Motor neuron (in vitro differentiated cells): ENCODE measurements at regions not wholly inside any gene's neighbourhood (a gene's known extent, or its start where the extent isn't known, plus 50 kb on each side); places are given as distances from the start of the nearest gene placed in this dataset.

Source experiments
- ATAC-seq, 8 experiments: fragments of 200-7000 bp; cut with Tn5 transposase; replicated peaks in 6 of 8; 2 replicates each; pipeline ENCODE4 v1.8.0; 2021; ENCODE audit warnings: mild to moderate bottlenecking in 8 of 8, moderate library complexity in 8 of 8
- H3K27ac ChIP-seq, 2 donors: fragments of 250-450 bp; sonication (Bioruptor Pico); 2 replicates each; pipeline ENCODE4 v1.9.0; 2021; ENCODE audit warnings: antibody characterized with exemption in 2 of 2, mild to moderate bottlenecking in 2 of 2, moderate library complexity in 1 of 2
- H3K4me1 ChIP-seq, 2 donors: fragments of 250-450 bp; sonication (Bioruptor Pico); replicated peaks in 1 of 2; 2 replicates each; pipeline ENCODE4 v1.6.1; 2021; ENCODE audit warnings: antibody characterized with exemption in 2 of 2, mild to moderate bottlenecking in 2 of 2, moderate library complexity in 1 of 2
- H3K4me3 ChIP-seq, 5 donors: fragments of 250-450 bp; sonication (Bioruptor Pico); 2 replicates each; pipeline ENCODE4 v1.9.0; 2021; ENCODE audit warnings: antibody characterized with exemption in 5 of 5, mild to moderate bottlenecking in 5 of 5, moderate library complexity in 4 of 5
- WGBS, 10 experiments: fragments of 450-650 bp; shearing (Covaris generic); methylation state at CpG; one replicate each; pipeline ENCODE4 v1.0.0; 2022; 5-methylcytosine and 5-hydroxymethylcytosine counted together
- in situ Hi-C, 9 experiments: fragments of 400-800 bp; cut with MboI; loops; one replicate each; pipeline ENCODE4 v1.15.0; 2021; ENCODE audit warnings: low sequenced_read_pairs in 9 of 9, low pct_unique_long_range_greater_than_20kb in 2 of 9; ENCODE audit not compliant: unreplicated experiment in 9 of 9

- H3K27ac ChIP-seq, result no peak overlapping the region
- ATAC-seq, result no peak
- peaks cover 64 to 70% of the 10 kb centered on the region in 2 donors for H3K4me1 ChIP-seq
- in situ Hi-C loops, result no loop called here
- no peak overlapping the region for H3K4me3 ChIP-seq
- 31 to 100% (median 83%) methylated on average over 1 to 6 of the region's 6 CpGs; no CpG with 5 or more reads in 1 of the 10 experiments for WGBS, 10 experiments
Measured at GRCh38 chr11:134517115-134517514, 105.1 kb upstream of the B3GAT1 start.

- WGBS, 10 experiments, result 0 to 93% (median 31%) methylated on average over 1 to 4 of the region's 9 CpGs; no CpG with 5 or more reads in 3 of the 10 experiments
- H3K4me3 ChIP-seq, result no peak overlapping the region
- peak in 7 of 8 experiments; percentile 46 to 84 (median 76) for ATAC-seq
Measured at GRCh38 chr11:134516529-134516928, 104.5 kb upstream of the B3GAT1 start.

GRCh38 chr11:134515081-134515960 lies 103.3 kb upstream of the B3GAT1 start:
- no peak for ATAC-seq
- in situ Hi-C loops, result no loop called here
- Histone ChIP-seq H3K27ac (no peak overlapping the region), H3K4me3 (no peak overlapping the region), H3K4me1 (peaks cover 58 to 63% of the 10 kb centered on the region in 2 donors)
- 20 to 98% (median 80%) methylated on average over 1 to 10 of the region's 26 CpGs; no CpG with 5 or more reads in 1 of the 10 experiments for WGBS, 10 experiments

More at GRCh38 chr11:134516529-134516928, 104.5 kb upstream of the B3GAT1 start:
- Histone ChIP-seq H3K27ac (no peak overlapping the region), H3K4me1 (peaks cover 58 to 65% of the 10 kb centered on the region in 2 donors)
- in situ Hi-C loops, result no loop called here

GRCh38 chr11:134514354-134514951 lies 102.4 kb upstream of the B3GAT1 start:
- in situ Hi-C loops, result no loop called here
- 70 to 100% (median 85%) methylated on average over 1 to 3 of the region's 10 CpGs; no CpG with 5 or more reads in 4 of the 10 experiments for WGBS, 10 experiments

GRCh38 chr11:134513585-134514120 lies 101.6 kb upstream of the B3GAT1 start:
- 8 to 100% (median 72%) methylated on average over 1 to 15 of the region's 18 CpGs; no CpG with 5 or more reads in 3 of the 10 experiments for WGBS, 10 experiments
- no peak overlapping the region for H3K27ac ChIP-seq
- in situ Hi-C loops, result no loop called here
- no peak for ATAC-seq
- H3K4me3 ChIP-seq, result no peak overlapping the region
- H3K4me1 ChIP-seq, result peaks cover 49 to 60% of the 10 kb centered on the region in 2 donors

More at GRCh38 chr11:134514354-134514951, 102.4 kb upstream of the B3GAT1 start:
- ATAC-seq, result no peak
- H3K4me3 ChIP-seq, result no peak overlapping the region
- H3K4me1 ChIP-seq, result peaks cover 55 to 62% of the 10 kb centered on the region in 2 donors
- no peak overlapping the region for H3K27ac ChIP-seq

- 15 to 100% (median 88%) methylated on average over 1 to 20 of the region's 21 CpGs; no CpG with 5 or more reads in 1 of the 10 experiments for WGBS, 10 experiments
- Histone ChIP-seq H3K4me3 (no peak overlapping the region), H3K27ac (no peak overlapping the region), H3K4me1 (peaks cover 41 to 52% of the 10 kb centered on the region in 2 donors)
- in situ Hi-C loops, result no loop called here
- no peak for ATAC-seq
Measured at GRCh38 chr11:134512571-134513538, 100.8 kb upstream of the B3GAT1 start.

GRCh38 chr11:134512061-134512460 lies 100.0 kb upstream of the B3GAT1 start:
- no peak for ATAC-seq

GRCh38 chr11:134511255-134511654 lies 99.2 kb upstream of the B3GAT1 start:
- in situ Hi-C loops, result no loop called here
- ATAC-seq, result no peak
- Histone ChIP-seq H3K4me1 (peaks cover 27 to 36% of the 10 kb centered on the region in 2 donors), H3K27ac (no peak overlapping the region), H3K4me3 (no peak overlapping the region)
- WGBS, 10 experiments, result 0 to 100% (median 90%) methylated on average over 1 to 2 of the region's 2 CpGs; no CpG with 5 or more reads in 3 of the 10 experiments

More at GRCh38 chr11:134512061-134512460, 100.0 kb upstream of the B3GAT1 start:
- no peak overlapping the region for H3K4me3 ChIP-seq
- H3K27ac ChIP-seq, result no peak overlapping the region
- WGBS, 10 experiments, result 9 to 92% (median 54%) methylated on average over 1 to 6 of the region's 7 CpGs; no CpG with 5 or more reads in 4 of the 10 experiments
- in situ Hi-C loops, result no loop called here
- peaks cover 35 to 44% of the 10 kb centered on the region in 2 donors for H3K4me1 ChIP-seq

- Histone ChIP-seq H3K4me1 (peaks cover 20 to 28% of the 10 kb centered on the region in 2 donors), H3K27ac (no peak overlapping the region), H3K4me3 (no peak overlapping the region)
- 35 to 84% (median 58%) methylated on average over 1 to 7 of the region's 22 CpGs; no CpG with 5 or more reads in 4 of the 10 experiments for WGBS, 10 experiments
- in situ Hi-C loops, result no loop called here
- ATAC-seq, result peak; percentile 69 to 95 (median 86)
Measured at GRCh38 chr11:134510233-134511040, 98.4 kb upstream of the B3GAT1 start.

GRCh38 chr11:134509381-134510232 lies 97.6 kb upstream of the B3GAT1 start:
- WGBS, 10 experiments, result 19 to 92% (median 51%) methylated on average over 1 to 12 of the region's 20 CpGs; no CpG with 5 or more reads in 4 of the 10 experiments
- ATAC-seq, result no peak
- no peak overlapping the region for H3K4me3 ChIP-seq
- H3K4me1 ChIP-seq, result peaks cover 18 to 20% of the 10 kb centered on the region in 2 donors
- in situ Hi-C loops, result no loop called here
- no peak overlapping the region for H3K27ac ChIP-seq
